ENCODE measurements at regions not wholly inside any gene's neighbourhood (a gene's known extent, or its start where the extent isn't known, plus 50 kb on each side); places are given as distances from the start of the nearest gene placed in this dataset.

DNA sequence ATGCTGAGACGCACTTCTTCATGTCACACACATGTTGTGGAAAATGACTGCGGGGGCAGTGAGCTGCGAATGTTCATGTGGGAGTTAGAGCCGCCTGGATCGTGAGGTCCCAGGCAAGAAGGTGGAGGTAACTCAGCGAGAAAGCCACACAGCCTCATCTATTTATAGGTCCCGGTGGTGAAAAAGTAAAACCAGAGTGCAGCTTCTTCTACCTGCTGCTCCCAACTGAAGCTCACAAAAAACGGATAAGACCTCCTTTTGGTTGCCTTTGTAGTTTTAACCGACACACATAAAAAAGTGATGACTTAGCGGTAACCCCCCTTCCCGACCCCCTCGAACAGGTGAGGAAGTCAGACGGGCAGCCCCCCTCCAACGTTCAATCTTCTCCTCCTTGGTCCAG lies 276.9 kb downstream of the GATA3 start:
- FAIRE-seq (no peak), DNase-seq (ENCODE audit: low read depth, low spot score) (no peak)
- Histone ChIP-seq H3K4me2 (ENCODE audit: control insufficient read depth, extremely low read depth, insufficient read depth, low read depth, low read length) (no peak overlapping the region), H3K4me1 (ENCODE audit: control insufficient read depth, extremely low read depth, insufficient read depth, low read length) (peaks cover 8% of the 10 kb centered on the region), H3K9me1 (ENCODE audit: control insufficient read depth, extremely low read depth, insufficient read depth, low read length) (no peaks in the 10 kb centered on the region), H2AFZ (ENCODE audit: control insufficient read depth, low read length) (no peak overlapping the region), H3K9ac (ENCODE audit: control insufficient read depth, extremely low read depth, insufficient read depth, low read length) (no peak overlapping the region), H3K36me3 (ENCODE audit: control insufficient read depth in 2 of 2, extremely low read depth in 1 of 2, insufficient read depth in 2 of 2, low read length in 2 of 2) (no peaks in the 10 kb centered on the region), H3K4me3 (ENCODE audit: control insufficient read depth in 2 of 3, extremely low read depth in 1 of 3, insufficient read depth in 2 of 3, low read depth in 1 of 3, low read length in 3 of 3) (no peak overlapping the region), H3K27ac (ENCODE audit: control insufficient read depth, insufficient read depth, low read length) (no peak overlapping the region), H3K9me3 (ENCODE audit: control insufficient read depth, low read depth, low read length) (no peaks in the 10 kb centered on the region), H4K20me1 (ENCODE audit: control insufficient read depth, extremely low read depth, insufficient read depth, low read length) (no peaks in the 10 kb centered on the region), H3K27me3 (ENCODE audit: control insufficient read depth, extremely low read depth, insufficient read depth, low read length) (no peaks in the 10 kb centered on the region), H3K79me2 (ENCODE audit: control insufficient read depth, insufficient read depth, low read length) (no peaks in the 10 kb centered on the region)
- dilution Hi-C loops (cut with MboI; ENCODE audit: extremely low pct_ligation_motif_present, low sequenced_read_pairs) = no loop called here
- TF ChIP-seq, protein P1, sequence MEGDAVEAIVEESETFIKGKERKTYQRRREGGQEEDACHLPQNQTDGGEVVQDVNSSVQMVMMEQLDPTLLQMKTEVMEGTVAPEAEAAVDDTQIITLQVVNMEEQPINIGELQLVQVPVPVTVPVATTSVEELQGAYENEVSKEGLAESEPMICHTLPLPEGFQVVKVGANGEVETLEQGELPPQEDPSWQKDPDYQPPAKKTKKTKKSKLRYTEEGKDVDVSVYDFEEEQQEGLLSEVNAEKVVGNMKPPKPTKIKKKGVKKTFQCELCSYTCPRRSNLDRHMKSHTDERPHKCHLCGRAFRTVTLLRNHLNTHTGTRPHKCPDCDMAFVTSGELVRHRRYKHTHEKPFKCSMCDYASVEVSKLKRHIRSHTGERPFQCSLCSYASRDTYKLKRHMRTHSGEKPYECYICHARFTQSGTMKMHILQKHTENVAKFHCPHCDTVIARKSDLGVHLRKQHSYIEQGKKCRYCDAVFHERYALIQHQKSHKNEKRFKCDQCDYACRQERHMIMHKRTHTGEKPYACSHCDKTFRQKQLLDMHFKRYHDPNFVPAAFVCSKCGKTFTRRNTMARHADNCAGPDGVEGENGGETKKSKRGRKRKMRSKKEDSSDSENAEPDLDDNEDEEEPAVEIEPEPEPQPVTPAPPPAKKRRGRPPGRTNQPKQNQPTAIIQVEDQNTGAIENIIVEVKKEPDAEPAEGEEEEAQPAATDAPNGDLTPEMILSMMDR (optimal IDR thresholded peaks at IDR 0.05 in 1 of 3, IDR thresholded peaks at IDR 0.05 in 1 of 3, conservative IDR thresholded peaks at IDR 0.05 in 1 of 3; ENCODE audit: extremely low read depth in 1 of 3, insufficient read depth in 2 of 3, low read length in 3 of 3) = no peak
- no peak for TF ChIP-seq EZH2 (IDR thresholded peaks at IDR 0.05; ENCODE audit: low read length)

- H3K27ac ChIP-seq (ENCODE audit: control insufficient read depth, insufficient read depth, low read length) = no peak overlapping the region
- H3K79me2 ChIP-seq (ENCODE audit: control insufficient read depth, insufficient read depth, low read length) = no peaks in the 10 kb centered on the region
- H3K9ac ChIP-seq (ENCODE audit: control insufficient read depth, extremely low read depth, insufficient read depth, low read length) = peak overlapping the region; percentile 54
- no peaks in the 10 kb centered on the region for H3K27me3 ChIP-seq (ENCODE audit: control insufficient read depth, extremely low read depth, insufficient read depth, low read length)
- H3K4me1 ChIP-seq (ENCODE audit: control insufficient read depth, extremely low read depth, insufficient read depth, low read length) = peaks cover 8% of the 10 kb centered on the region
- DNase-seq (ENCODE audit: low read depth, low spot score) (peak; percentile 25), FAIRE-seq (peak; percentile 84)
- H3K9me3 ChIP-seq (ENCODE audit: control insufficient read depth, low read depth, low read length) = no peaks in the 10 kb centered on the region
- H3K4me3 ChIP-seq (ENCODE audit: control insufficient read depth in 2 of 3, extremely low read depth in 1 of 3, insufficient read depth in 2 of 3, low read depth in 1 of 3, low read length in 3 of 3) = peak overlapping the region; percentile 15 to 57 (median 44)
- no peaks in the 10 kb centered on the region for H3K9me1 ChIP-seq (ENCODE audit: control insufficient read depth, extremely low read depth, insufficient read depth, low read length)
- no peaks in the 10 kb centered on the region for H3K36me3 ChIP-seq (ENCODE audit: control insufficient read depth in 2 of 2, extremely low read depth in 1 of 2, insufficient read depth in 2 of 2, low read length in 2 of 2)
- no peaks in the 10 kb centered on the region for H4K20me1 ChIP-seq (ENCODE audit: control insufficient read depth, extremely low read depth, insufficient read depth, low read length)
- peak overlapping the region; percentile 79 for H3K4me2 ChIP-seq (ENCODE audit: control insufficient read depth, extremely low read depth, insufficient read depth, low read depth, low read length)
- H2AFZ ChIP-seq (ENCODE audit: control insufficient read depth, low read length) = peak overlapping the region; percentile 68
- dilution Hi-C loops (cut with MboI; ENCODE audit: extremely low pct_ligation_motif_present, low sequenced_read_pairs) = no loop called here
- TF ChIP-seq EZH2 (IDR thresholded peaks at IDR 0.05; ENCODE audit: low read length) = no peak
- TF ChIP-seq, protein P1 (optimal IDR thresholded peaks at IDR 0.05 in 1 of 3, IDR thresholded peaks at IDR 0.05 in 1 of 3, conservative IDR thresholded peaks at IDR 0.05 in 1 of 3; ENCODE audit: extremely low read depth in 1 of 3, insufficient read depth in 2 of 3, low read length in 3 of 3) = no peak
These were observed 277.6 kb downstream of the GATA3 start for GRCh38 chr10:8331896-8332729.
